WTC11 (cell line): ENCODE measurements at regions not wholly inside any gene's neighbourhood (a gene's known extent, or its start where the extent isn't known, plus 50 kb on each side); places are given as distances from the start of the nearest gene placed in this dataset.

Source experiments
- ATAC-seq: fragments of 200-7000 bp; cut with Tn5 transposase; 2 replicates; pipeline ENCODE4 v1.10.0; 2021; ENCODE audit warnings: mild to moderate bottlenecking, moderate library complexity
- CTCF ChIA-PET: fragments of 300-600 bp; sonication (Branson Sonifier 250); formaldehyde crosslinking; loops from one replicate; lab custom pipeline; 2021; ENCODE audit warnings: antibody characterized with exemption; lab: Charles Lee
- POLR2A ChIA-PET: fragments of 350-600 bp; sonication (Branson Sonifier 250); formaldehyde crosslinking; loops from one replicate; lab custom pipeline; 2021; ENCODE audit warnings: antibody characterized with exemption; lab: Charles Lee
- DNase-seq: peaks from one replicate; pipeline ENCODE4 v3.0.0; 2021; ENCODE audit warnings: low spot score
- H3K27ac Mint-ChIP-seq: 2 replicates; pipeline ENCODE4 v1.8.0; 2021; ENCODE audit warnings: mixed read lengths
- H3K27me3 Mint-ChIP-seq: 2 replicates; pipeline ENCODE4 v1.8.0; 2021; ENCODE audit warnings: low read depth, mild to moderate bottlenecking, moderate library complexity, mixed read lengths
- H3K36me3 Mint-ChIP-seq: 2 replicates; pipeline ENCODE4 v1.8.0; 2021; ENCODE audit warnings: mixed read lengths
- H3K4me1 Mint-ChIP-seq: 2 replicates; pipeline ENCODE4 v1.8.0; 2022; ENCODE audit warnings: mixed read lengths
- H3K4me3 Mint-ChIP-seq: 2 replicates; pipeline ENCODE4 v1.8.0; 2021; ENCODE audit warnings: mild to moderate bottlenecking, moderate library complexity, mixed read lengths
- H3K9me3 Mint-ChIP-seq: 2 replicates; pipeline ENCODE4 v1.8.0; 2021; ENCODE audit warnings: mixed read lengths
- ELF4 ChIP-seq: sonication (generic); formaldehyde crosslinking; IDR thresholded peaks from 2 replicates; pipeline ENCODE4 v1.8.1; 2022; ENCODE audit warnings: low read depth, mild to moderate bottlenecking, moderate library complexity, missing genetic modification reagents
- JAZF1 ChIP-seq: fragments of 250-450 bp; sonication (Bioruptor Pico); IDR thresholded peaks from 2 replicates; pipeline ENCODE4 v1.9.0; 2021; ENCODE audit warnings: moderate library complexity, mild to moderate bottlenecking, inconsistent platforms
- KAT7 ChIP-seq: sonication (generic); formaldehyde crosslinking; IDR thresholded peaks from 2 replicates; pipeline ENCODE4 v1.8.1; 2023; ENCODE audit warnings: missing genetic modification reagents, mild to moderate bottlenecking, borderline replicate concordance
- MXD4 ChIP-seq: fragments of 250-450 bp; sonication (Bioruptor Pico); IDR thresholded peaks from 2 replicates; pipeline ENCODE4 v1.8.0; 2021; ENCODE audit warnings: mild to moderate bottlenecking, moderate library complexity, borderline replicate concordance
- NFE2L1 ChIP-seq: sonication (generic); formaldehyde crosslinking; IDR thresholded peaks from 2 replicates; pipeline ENCODE4 v1.8.1; 2023; ENCODE audit warnings: missing genetic modification reagents
- TF ChIP-seq, protein P1 (sequence below): sonication (generic); formaldehyde crosslinking; IDR thresholded peaks from 2 replicates; pipeline ENCODE4 v1.8.1; 2022; ENCODE audit warnings: low read depth, mild to moderate bottlenecking, moderate library complexity, missing genetic modification reagents, borderline replicate concordance
- TF ChIP-seq, protein P2 (sequence below): sonication (generic); formaldehyde crosslinking; IDR thresholded peaks from 2 replicates; pipeline ENCODE4 v1.8.1; 2022; ENCODE audit warnings: low read depth, missing genetic modification reagents, borderline replicate concordance
- TF ChIP-seq, protein P3 (sequence below): sonication (generic); formaldehyde crosslinking; IDR thresholded peaks from 2 replicates; pipeline ENCODE4 v1.8.0; 2022; ENCODE audit warnings: mild to moderate bottlenecking, missing genetic modification reagents
- TF ChIP-seq, protein P4 (sequence below): fragments of 250-450 bp; sonication (Bioruptor Pico); IDR thresholded peaks from 2 replicates; pipeline ENCODE4 v1.9.0; 2021; ENCODE audit warnings: mild to moderate bottlenecking
- TF ChIP-seq, protein P5 (sequence below): sonication (generic); formaldehyde crosslinking; IDR thresholded peaks from 2 replicates; pipeline ENCODE4 v1.8.1; 2023; ENCODE audit warnings: mild to moderate bottlenecking, missing genetic modification reagents, borderline replicate concordance
- TF ChIP-seq, protein P6 (sequence below): sonication (generic); formaldehyde crosslinking; IDR thresholded peaks from 2 replicates; pipeline ENCODE4 v1.8.1; 2023; ENCODE audit warnings: mild to moderate bottlenecking, moderate library complexity, missing genetic modification reagents
- TF ChIP-seq, protein P7 (sequence below): sonication (generic); formaldehyde crosslinking; IDR thresholded peaks from 2 replicates; pipeline ENCODE4 v1.8.0; 2023; ENCODE audit warnings: missing genetic modification reagents, mild to moderate bottlenecking, borderline replicate concordance
- TF ChIP-seq, protein P8 (sequence below): sonication (generic); formaldehyde crosslinking; IDR thresholded peaks from 2 replicates; pipeline ENCODE4 v1.8.1; 2022; ENCODE audit warnings: missing genetic modification reagents, borderline replicate concordance

DNA sequence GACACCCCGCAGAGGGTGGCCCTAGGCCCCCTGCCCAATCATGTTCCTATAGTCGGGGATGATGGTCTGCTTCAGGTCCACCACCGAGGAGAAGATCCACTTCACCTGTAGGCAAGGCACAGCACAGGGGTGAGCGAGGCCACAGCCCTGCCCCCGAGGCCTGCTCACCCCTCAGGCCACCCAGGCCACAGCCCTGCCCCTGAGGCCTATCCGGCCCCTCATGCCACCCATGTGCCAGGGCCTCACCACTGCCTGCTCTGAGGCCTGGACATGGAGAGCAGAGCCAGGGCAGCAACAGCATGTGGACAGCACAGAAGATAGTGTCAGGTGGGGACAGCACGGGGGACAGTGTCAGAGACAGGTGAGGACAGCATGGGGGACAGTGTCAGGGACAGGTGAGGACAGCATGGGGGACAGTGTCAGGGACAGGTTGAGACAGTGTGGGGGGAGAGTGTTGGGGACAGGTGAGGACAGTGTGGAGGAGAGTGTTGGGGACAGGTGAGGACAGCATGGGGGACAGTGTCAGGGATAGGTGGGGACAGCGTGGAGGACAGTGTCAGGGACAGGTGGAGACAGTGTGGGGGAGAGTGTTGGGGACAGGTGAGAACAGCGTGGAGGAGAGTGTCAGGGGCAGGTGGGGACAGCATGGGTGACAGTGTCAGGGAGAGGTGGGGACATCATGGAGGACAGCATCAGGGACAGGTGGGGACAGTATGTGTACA, 239.7 kb downstream of the TMEM121 start (continued):
- TF ChIP-seq, protein P1, sequence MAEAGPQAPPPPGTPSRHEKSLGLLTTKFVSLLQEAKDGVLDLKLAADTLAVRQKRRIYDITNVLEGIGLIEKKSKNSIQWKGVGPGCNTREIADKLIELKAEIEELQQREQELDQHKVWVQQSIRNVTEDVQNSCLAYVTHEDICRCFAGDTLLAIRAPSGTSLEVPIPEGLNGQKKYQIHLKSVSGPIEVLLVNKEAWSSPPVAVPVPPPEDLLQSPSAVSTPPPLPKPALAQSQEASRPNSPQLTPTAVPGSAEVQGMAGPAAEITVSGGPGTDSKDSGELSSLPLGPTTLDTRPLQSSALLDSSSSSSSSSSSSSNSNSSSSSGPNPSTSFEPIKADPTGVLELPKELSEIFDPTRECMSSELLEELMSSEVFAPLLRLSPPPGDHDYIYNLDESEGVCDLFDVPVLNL (CRISPR knock-in tag), result no peak
- TF ChIP-seq, protein P2, sequence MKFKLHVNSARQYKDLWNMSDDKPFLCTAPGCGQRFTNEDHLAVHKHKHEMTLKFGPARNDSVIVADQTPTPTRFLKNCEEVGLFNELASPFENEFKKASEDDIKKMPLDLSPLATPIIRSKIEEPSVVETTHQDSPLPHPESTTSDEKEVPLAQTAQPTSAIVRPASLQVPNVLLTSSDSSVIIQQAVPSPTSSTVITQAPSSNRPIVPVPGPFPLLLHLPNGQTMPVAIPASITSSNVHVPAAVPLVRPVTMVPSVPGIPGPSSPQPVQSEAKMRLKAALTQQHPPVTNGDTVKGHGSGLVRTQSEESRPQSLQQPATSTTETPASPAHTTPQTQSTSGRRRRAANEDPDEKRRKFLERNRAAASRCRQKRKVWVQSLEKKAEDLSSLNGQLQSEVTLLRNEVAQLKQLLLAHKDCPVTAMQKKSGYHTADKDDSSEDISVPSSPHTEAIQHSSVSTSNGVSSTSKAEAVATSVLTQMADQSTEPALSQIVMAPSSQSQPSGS (CRISPR knock-in tag), result no peak
- TF ChIP-seq, protein P3, sequence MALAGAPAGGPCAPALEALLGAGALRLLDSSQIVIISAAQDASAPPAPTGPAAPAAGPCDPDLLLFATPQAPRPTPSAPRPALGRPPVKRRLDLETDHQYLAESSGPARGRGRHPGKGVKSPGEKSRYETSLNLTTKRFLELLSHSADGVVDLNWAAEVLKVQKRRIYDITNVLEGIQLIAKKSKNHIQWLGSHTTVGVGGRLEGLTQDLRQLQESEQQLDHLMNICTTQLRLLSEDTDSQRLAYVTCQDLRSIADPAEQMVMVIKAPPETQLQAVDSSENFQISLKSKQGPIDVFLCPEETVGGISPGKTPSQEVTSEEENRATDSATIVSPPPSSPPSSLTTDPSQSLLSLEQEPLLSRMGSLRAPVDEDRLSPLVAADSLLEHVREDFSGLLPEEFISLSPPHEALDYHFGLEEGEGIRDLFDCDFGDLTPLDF (CRISPR knock-in tag), result no peak
- TF ChIP-seq, protein P4, sequence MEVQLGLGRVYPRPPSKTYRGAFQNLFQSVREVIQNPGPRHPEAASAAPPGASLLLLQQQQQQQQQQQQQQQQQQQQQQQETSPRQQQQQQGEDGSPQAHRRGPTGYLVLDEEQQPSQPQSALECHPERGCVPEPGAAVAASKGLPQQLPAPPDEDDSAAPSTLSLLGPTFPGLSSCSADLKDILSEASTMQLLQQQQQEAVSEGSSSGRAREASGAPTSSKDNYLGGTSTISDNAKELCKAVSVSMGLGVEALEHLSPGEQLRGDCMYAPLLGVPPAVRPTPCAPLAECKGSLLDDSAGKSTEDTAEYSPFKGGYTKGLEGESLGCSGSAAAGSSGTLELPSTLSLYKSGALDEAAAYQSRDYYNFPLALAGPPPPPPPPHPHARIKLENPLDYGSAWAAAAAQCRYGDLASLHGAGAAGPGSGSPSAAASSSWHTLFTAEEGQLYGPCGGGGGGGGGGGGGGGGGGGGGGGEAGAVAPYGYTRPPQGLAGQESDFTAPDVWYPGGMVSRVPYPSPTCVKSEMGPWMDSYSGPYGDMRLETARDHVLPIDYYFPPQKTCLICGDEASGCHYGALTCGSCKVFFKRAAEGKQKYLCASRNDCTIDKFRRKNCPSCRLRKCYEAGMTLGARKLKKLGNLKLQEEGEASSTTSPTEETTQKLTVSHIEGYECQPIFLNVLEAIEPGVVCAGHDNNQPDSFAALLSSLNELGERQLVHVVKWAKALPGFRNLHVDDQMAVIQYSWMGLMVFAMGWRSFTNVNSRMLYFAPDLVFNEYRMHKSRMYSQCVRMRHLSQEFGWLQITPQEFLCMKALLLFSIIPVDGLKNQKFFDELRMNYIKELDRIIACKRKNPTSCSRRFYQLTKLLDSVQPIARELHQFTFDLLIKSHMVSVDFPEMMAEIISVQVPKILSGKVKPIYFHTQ (CRISPR knock-in tag), result no peak
- TF ChIP-seq NFE2L1 (CRISPR knock-in tag) (no peak), JAZF1 (no peak)

DNA sequence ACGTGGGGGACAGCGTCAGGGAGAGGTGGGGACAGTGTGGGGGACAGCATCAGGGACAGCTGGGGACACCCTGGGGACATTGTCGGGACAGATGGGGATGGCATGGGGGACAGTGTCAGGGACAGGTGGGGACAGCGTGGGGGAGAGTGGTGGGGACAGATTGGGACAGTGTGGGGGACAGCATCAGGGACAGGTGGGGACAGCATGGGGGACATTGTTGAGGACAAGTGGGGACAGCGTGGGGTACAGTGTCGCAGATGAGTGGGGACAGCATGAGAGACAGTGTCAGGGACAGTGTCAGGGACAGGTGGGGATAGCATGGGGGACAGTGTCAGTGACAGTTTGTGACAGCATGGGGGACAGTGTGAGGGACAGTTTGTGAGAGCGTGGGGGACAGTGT, 240.9 kb downstream of the TMEM121 start:
- DNase-seq, result no peak
- TF ChIP-seq, protein P5, sequence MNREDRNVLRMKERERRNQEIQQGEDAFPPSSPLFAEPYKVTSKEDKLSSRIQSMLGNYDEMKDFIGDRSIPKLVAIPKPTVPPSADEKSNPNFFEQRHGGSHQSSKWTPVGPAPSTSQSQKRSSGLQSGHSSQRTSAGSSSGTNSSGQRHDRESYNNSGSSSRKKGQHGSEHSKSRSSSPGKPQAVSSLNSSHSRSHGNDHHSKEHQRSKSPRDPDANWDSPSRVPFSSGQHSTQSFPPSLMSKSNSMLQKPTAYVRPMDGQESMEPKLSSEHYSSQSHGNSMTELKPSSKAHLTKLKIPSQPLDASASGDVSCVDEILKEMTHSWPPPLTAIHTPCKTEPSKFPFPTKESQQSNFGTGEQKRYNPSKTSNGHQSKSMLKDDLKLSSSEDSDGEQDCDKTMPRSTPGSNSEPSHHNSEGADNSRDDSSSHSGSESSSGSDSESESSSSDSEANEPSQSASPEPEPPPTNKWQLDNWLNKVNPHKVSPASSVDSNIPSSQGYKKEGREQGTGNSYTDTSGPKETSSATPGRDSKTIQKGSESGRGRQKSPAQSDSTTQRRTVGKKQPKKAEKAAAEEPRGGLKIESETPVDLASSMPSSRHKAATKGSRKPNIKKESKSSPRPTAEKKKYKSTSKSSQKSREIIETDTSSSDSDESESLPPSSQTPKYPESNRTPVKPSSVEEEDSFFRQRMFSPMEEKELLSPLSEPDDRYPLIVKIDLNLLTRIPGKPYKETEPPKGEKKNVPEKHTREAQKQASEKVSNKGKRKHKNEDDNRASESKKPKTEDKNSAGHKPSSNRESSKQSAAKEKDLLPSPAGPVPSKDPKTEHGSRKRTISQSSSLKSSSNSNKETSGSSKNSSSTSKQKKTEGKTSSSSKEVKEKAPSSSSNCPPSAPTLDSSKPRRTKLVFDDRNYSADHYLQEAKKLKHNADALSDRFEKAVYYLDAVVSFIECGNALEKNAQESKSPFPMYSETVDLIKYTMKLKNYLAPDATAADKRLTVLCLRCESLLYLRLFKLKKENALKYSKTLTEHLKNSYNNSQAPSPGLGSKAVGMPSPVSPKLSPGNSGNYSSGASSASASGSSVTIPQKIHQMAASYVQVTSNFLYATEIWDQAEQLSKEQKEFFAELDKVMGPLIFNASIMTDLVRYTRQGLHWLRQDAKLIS (CRISPR knock-in tag), result no peak
- TF ChIP-seq, protein P6, sequence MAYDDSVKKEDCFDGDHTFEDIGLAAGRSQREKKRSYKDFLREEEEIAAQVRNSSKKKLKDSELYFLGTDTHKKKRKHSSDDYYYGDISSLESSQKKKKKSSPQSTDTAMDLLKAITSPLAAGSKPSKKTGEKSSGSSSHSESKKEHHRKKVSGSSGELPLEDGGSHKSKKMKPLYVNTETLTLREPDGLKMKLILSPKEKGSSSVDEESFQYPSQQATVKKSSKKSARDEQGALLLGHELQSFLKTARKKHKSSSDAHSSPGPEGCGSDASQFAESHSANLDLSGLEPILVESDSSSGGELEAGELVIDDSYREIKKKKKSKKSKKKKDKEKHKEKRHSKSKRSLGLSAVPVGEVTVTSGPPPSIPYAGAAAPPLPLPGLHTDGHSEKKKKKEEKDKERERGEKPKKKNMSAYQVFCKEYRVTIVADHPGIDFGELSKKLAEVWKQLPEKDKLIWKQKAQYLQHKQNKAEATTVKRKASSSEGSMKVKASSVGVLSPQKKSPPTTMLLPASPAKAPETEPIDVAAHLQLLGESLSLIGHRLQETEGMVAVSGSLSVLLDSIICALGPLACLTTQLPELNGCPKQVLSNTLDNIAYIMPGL, result no peak
- TF ChIP-seq, protein P3 (CRISPR knock-in tag), result no peak
- TF ChIP-seq ELF4 (CRISPR knock-in tag), result no peak
- TF ChIP-seq KAT7 (CRISPR knock-in tag), result no peak
- TF ChIP-seq, protein P7, sequence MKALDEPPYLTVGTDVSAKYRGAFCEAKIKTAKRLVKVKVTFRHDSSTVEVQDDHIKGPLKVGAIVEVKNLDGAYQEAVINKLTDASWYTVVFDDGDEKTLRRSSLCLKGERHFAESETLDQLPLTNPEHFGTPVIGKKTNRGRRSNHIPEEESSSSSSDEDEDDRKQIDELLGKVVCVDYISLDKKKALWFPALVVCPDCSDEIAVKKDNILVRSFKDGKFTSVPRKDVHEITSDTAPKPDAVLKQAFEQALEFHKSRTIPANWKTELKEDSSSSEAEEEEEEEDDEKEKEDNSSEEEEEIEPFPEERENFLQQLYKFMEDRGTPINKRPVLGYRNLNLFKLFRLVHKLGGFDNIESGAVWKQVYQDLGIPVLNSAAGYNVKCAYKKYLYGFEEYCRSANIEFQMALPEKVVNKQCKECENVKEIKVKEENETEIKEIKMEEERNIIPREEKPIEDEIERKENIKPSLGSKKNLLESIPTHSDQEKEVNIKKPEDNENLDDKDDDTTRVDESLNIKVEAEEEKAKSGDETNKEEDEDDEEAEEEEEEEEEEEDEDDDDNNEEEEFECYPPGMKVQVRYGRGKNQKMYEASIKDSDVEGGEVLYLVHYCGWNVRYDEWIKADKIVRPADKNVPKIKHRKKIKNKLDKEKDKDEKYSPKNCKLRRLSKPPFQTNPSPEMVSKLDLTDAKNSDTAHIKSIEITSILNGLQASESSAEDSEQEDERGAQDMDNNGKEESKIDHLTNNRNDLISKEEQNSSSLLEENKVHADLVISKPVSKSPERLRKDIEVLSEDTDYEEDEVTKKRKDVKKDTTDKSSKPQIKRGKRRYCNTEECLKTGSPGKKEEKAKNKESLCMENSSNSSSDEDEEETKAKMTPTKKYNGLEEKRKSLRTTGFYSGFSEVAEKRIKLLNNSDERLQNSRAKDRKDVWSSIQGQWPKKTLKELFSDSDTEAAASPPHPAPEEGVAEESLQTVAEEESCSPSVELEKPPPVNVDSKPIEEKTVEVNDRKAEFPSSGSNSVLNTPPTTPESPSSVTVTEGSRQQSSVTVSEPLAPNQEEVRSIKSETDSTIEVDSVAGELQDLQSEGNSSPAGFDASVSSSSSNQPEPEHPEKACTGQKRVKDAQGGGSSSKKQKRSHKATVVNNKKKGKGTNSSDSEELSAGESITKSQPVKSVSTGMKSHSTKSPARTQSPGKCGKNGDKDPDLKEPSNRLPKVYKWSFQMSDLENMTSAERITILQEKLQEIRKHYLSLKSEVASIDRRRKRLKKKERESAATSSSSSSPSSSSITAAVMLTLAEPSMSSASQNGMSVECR, result no peak
- TF ChIP-seq, protein P8, sequence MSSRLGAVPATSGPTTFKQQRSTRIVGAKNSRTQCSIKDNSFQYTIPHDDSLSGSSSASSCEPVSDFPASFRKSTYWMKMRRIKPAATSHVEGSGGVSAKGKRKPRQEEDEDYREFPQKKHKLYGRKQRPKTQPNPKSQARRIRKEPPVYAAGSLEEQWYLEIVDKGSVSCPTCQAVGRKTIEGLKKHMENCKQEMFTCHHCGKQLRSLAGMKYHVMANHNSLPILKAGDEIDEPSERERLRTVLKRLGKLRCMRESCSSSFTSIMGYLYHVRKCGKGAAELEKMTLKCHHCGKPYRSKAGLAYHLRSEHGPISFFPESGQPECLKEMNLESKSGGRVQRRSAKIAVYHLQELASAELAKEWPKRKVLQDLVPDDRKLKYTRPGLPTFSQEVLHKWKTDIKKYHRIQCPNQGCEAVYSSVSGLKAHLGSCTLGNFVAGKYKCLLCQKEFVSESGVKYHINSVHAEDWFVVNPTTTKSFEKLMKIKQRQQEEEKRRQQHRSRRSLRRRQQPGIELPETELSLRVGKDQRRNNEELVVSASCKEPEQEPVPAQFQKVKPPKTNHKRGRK, result no peak
- TF ChIP-seq MXD4 (CRISPR knock-in tag), result no peak

More for the DNA sequence above, 240.9 kb downstream of the TMEM121 start:
- Mint-ChIP-seq H3K36me3 (peaks cover 23% of the 10 kb centered on the region), H3K9me3 (peaks cover 21% of the 10 kb centered on the region), H3K4me3 (no peak overlapping the region), H3K27me3 (peaks cover 4% of the 10 kb centered on the region; the same call in 1 of the 2 replicates), H3K27ac (no peak overlapping the region), H3K4me1 (no peaks in the 10 kb centered on the region)
- CTCF ChIA-PET, result no interaction called here
- POLR2A ChIA-PET, result no interaction called here
- ATAC-seq, result no peak
